GM12872 (cell line): ENCODE measurements at regions not wholly inside any gene's neighbourhood (a gene's known extent, or its start where the extent isn't known, plus 50 kb on each side); places are given as distances from the start of the nearest gene placed in this dataset.

Experiments used
- TF ChIP-seq, protein P1 (sequence below): IDR thresholded peaks from 3 replicates; pipeline ENCODE4 v1.5.1; 2011; ENCODE audit warnings: low read depth, mild to moderate bottlenecking, low read length, moderate library complexity; ENCODE audit not compliant: insufficient read depth

DNA sequence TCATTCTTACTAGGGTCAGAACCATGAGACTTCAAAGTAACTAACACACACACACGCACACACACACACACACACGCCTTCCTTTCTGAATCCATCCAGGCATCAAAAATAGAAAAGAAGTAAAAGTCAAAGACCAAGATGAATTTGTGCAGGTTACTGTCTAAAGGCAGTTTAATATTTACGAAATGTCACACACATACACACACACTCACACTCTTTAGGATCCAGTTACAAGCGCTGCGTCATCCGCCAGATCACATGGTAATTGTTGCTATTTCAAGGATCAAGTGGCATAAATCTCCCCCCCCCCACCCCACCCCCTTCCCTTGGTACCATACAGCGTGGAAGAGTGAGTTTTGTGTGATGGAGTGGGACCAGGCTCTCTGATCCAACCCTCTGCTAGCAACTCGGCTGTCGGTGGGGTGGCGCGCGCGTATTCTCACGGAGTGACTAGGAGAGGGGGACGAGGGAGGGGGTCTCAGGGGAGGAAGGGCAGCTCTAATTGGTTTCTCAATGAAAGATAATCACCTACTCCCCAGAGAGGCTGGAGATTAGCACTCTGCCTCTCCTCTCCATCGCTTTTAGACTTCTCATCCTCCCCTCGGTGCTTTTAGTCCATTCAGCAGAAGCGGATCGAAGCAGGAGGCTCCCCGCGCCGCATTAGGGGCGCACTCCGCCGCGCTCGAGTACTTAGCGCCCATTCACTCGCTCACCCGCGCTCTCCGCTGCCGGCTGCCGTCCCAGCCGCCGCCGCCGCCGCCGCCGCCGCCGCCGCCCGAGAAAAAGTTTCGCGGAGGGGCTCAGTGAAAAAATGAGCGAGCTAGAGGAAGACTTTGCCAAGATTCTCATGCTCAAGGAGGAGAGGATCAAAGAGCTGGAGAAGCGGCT, 83.5 kb upstream of the PRKG1 start:
- TF ChIP-seq, protein P1, sequence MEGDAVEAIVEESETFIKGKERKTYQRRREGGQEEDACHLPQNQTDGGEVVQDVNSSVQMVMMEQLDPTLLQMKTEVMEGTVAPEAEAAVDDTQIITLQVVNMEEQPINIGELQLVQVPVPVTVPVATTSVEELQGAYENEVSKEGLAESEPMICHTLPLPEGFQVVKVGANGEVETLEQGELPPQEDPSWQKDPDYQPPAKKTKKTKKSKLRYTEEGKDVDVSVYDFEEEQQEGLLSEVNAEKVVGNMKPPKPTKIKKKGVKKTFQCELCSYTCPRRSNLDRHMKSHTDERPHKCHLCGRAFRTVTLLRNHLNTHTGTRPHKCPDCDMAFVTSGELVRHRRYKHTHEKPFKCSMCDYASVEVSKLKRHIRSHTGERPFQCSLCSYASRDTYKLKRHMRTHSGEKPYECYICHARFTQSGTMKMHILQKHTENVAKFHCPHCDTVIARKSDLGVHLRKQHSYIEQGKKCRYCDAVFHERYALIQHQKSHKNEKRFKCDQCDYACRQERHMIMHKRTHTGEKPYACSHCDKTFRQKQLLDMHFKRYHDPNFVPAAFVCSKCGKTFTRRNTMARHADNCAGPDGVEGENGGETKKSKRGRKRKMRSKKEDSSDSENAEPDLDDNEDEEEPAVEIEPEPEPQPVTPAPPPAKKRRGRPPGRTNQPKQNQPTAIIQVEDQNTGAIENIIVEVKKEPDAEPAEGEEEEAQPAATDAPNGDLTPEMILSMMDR = no peak

DNA sequence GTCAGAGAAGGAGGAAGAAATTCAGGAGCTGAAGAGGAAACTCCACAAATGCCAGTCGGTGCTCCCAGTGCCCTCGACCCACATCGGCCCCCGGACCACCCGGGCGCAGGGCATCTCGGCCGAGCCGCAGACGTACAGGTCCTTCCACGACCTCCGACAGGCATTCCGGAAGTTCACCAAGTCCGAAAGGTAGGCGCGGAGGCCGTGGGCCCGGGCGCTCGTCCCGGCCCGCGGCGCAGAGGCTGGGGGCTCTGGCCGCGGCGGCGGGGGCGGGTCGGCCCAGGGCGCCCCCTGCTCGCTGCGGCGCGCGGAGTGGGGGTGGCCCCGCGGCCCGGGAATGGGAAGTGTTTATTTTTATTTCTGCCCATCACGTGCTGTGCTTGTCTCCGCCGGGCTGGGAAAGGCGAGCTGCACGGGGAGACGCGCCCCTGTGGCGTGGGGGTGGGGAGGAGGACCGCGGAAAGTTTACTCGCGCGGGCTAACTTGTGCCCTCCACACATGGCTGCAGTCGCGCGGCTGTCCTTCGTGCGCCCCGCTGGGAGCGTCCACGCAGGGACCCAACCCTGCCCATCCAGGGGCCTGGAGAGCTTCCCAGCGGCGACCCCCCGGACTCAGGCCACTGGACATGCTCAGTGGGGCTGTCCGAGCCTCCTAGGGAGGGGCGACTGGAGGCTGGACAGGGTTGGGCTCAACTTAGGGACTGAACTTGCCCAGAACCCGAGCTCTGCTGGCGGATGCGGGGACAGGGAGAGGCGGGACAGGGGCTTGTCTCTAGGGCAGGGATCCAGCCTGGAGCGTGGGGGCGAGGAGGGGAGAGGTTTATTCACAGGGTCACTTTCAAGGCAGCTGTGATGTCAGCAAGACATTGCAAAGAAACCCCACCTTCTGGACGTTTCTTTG, 82.6 kb upstream of the PRKG1 start:
- TF ChIP-seq, protein P1 = no peak

DNA sequence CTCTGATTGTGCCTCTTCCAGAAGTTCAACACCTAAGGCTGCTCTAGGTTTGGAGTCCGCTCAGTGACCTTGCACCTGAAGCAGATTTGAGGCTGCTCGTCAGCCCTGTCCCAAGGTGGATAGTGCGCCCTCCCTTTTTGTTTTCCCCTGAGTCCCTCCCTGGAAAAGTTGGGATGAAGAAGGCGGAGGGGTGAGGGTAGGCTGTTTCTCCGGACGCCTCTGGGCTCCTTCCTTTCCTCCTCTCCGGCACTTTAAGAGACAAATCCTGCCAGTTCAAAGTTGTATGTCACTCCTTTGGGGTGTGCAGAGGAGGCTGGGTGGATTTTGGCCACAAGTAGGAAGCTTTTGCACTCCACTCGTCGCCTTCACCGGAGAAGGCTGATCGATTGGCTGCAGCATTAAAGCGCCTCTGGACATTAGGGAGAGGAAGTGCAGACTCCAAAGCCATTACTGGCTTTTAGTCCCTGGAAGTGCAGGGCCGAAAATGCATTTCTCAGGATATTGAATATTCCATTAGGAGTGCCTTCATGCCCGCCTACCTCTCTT, 81.9 kb upstream of the PRKG1 start:
- TF ChIP-seq, protein P1 = no peak

DNA sequence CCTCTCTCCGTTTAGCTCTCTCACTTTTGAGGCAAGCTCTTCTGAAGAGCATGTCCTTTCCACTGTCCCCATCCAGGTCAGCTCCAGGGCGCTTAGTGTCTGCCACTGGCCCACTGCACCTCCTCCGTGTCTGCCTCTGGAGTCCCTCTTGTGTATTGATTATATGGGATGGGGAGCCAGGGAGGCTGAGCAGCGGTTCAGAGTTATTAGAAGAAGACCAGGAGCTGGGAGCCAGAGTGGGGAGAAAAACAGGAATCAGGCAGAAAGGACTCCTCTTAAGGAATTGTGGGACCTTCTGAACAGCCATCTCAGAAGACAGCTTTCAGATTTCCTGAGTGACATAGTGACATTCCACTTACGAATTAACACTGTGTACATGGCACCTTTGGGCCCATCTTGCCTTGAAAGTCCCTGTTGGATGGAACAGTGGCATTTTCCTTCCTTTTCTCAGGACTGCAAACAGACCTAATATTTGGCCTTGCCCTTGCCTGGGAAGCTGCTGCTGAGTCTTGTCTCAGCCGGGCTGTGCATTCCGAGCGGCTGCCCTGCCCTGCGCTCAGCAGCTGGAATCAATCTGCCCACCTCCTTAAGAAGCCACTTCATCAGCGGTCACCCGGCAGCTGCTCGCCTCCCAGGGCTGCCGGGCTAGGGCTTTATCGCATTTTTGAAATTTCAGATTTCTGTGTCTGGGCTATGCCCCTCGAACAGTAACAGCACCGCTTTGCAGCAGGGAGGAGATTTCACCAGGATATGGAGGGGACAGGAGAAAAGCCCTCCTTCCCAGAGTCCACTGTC, 81.1 kb upstream of the PRKG1 start:
- TF ChIP-seq, protein P1 = no peak

DNA sequence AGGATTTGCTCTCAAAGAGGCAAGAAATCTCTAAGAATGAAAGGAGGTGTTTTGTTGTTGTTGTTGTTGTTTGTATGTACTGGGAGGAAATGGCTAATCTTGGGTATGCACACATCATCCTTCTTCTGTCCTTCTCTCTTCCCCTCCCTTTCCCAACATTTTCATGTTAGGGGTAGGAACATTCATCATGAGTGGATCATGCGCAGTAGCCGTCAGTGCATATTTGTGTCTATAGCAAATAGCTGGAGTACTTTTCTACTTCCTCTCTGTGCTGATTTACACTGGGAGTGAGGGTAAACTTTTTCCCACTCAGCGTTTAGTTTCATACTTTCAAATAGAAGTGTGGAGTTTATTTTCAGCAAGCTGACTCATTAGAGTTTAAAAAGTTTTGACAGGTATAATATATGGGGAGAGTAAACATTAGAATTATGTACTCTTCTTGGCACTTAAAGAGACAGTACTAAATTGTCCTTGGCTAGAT, 80.5 kb upstream of the PRKG1 start:
- TF ChIP-seq, protein P1 = no peak

DNA sequence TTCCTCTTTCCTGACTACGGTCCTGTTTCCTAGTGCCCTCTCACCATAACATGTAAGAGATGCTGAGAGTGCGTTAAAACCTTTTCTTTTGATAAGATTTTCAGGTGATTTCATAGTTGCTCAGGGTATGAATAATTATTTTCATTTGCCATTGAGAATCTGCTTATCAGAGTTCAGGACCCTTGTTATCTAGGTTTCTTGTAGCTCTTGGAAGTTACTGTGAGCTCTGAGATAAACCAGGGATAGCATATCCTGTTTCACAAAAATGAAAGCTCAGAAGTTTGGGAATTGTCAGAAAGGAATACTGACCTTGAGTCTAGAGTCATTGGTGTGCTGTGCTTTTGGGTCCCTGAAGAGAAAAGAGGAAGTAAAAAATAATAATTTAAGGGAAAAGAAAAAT, 76.8 kb upstream of the PRKG1 start:
- TF ChIP-seq, protein P1 = no peak

DNA sequence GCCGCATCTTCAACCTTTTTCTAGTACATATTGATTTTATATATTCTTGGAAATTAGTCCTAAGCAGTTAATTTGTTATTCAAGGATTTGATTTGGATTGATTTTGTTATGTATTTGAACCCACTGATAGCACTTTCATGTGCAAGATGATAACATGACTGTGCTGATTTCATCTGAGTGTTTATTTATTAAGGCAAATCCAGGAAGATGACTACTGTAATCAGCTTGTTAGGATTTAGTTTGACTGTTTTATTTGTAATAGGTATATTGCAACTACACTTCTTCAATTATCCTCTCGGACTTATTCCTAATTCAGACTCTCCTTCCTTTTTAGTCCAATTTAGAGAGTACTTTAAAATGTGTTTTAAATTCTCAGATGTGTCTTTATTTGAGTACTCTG, 75.1 kb upstream of the PRKG1 start:
- TF ChIP-seq, protein P1 = no peak
